GM13977 (cell line): ENCODE measurements at regions not wholly inside any gene's neighbourhood (a gene's known extent, or its start where the extent isn't known, plus 50 kb on each side); places are given as distances from the start of the nearest gene placed in this dataset.

Source experiments
- DNase-seq: peaks from one replicate; pipeline ENCODE4 v3.0.0; 2012; ENCODE audit warnings: low spot score
- in situ Hi-C: fragments of 300-500 bp; cut with MboI; formaldehyde crosslinking; loops from one replicate; pipeline ENCODE4 v1.12.0; 2022; ENCODE audit warnings: low sequenced_read_pairs, low pct_unique_long_range_greater_than_20kb, mixed read lengths, inconsistent platforms; ENCODE audit not compliant: unreplicated experiment
- TF ChIP-seq, protein P1 (sequence below): IDR thresholded peaks from 2 replicates; pipeline ENCODE4 v1.5.1; 2012; ENCODE audit warnings: mild to moderate bottlenecking, control low read depth; ENCODE audit not compliant: insufficient read depth; ENCODE audit errors: extremely low read depth, missing control alignments

DNA sequence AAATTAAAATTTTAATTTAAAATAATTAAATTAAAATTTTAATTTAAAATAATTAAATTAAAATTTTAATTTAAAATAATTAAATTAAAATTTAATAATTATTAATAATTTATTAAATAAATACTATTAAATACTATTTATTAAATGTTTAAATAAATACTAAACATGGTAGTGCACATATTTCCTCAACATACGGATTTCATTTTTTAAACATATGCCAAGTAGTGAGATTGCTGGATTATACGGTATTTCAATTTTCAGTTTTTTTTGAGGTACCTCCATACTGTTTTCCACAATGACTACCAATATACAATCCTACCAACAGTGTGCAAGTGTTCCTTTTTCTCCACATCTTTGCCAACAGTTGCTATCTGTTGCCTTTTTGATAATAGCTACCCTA, 852.9 kb upstream of the CDH8 start:
- in situ Hi-C loops: no loop called here
- no peak for DNase-seq
- TF ChIP-seq, protein P1, sequence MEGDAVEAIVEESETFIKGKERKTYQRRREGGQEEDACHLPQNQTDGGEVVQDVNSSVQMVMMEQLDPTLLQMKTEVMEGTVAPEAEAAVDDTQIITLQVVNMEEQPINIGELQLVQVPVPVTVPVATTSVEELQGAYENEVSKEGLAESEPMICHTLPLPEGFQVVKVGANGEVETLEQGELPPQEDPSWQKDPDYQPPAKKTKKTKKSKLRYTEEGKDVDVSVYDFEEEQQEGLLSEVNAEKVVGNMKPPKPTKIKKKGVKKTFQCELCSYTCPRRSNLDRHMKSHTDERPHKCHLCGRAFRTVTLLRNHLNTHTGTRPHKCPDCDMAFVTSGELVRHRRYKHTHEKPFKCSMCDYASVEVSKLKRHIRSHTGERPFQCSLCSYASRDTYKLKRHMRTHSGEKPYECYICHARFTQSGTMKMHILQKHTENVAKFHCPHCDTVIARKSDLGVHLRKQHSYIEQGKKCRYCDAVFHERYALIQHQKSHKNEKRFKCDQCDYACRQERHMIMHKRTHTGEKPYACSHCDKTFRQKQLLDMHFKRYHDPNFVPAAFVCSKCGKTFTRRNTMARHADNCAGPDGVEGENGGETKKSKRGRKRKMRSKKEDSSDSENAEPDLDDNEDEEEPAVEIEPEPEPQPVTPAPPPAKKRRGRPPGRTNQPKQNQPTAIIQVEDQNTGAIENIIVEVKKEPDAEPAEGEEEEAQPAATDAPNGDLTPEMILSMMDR: no peak

DNA sequence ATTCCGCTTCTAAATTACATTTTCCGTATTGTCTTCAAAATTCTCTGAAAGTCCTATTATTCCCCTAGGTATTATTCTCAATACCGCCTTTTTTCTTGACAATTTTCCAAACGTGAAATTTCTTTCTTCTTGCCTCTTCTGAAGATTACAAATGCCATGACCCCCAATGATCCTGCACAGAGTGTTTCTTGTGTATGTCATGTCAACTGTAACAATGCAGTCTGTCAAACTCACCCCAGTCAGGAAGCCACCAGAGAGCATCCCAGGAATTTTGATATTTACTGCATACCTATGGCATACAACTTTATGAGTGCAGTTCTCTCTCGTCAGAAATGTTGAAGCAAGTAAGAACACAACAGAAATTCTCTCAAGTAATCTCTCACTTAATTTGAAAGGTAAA, 847.3 kb upstream of the CDH8 start:
- in situ Hi-C loops: no loop called here
- DNase-seq: no peak
- TF ChIP-seq, protein P1: no peak

DNA sequence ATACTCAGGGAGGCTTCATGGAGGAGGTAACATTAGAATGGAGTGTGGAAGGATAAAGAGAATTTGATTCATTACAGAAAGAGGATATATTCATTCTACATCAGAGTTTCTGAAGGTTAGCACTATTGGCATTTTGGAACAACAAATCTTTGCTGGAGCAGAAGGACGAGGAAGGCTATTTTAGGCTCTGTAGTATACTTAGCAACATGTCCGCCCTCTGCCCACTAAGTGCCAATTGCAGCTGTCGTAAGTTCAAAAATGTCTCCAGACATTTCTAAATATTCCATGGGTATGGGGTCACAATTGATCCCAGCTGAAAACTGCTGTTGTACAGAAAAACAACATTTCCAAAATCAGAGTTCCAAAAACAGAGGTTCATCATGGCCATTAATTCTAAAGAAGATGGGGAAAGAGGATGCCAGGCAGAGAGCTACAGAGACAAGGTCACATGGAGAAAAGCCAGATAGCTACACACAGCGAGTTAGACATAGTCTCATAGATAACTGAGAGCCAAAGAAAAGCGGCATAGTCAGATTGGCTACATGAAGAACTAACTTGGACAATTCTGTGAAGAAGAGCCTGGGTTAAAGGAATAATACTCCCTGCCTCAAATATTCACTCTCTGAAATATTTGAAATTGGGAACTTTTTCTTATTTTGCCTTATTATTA, 846.4 kb upstream of the CDH8 start:
- TF ChIP-seq, protein P1: no peak
- in situ Hi-C loops: no loop called here
- no peak for DNase-seq

DNA sequence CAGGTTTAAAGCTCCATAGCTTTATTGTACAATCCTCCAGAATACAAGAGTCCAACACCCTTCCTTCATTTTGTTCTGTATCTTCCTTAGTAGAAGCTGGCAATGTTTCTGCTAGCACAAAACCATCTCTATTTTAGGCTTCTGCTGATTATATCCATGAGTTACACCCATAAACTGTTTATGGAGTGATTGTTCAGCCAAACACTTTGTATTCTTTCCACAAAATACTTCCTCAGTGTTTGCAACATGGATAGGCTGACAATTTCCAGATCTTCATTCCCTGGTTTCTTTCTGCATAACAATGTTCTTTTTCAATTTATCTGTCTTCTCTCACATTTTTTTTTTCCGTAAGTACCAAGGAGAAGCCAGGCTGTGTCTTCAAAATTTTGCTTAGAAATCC, 839.9 kb upstream of the CDH8 start:
- in situ Hi-C loops: no loop called here

DNA sequence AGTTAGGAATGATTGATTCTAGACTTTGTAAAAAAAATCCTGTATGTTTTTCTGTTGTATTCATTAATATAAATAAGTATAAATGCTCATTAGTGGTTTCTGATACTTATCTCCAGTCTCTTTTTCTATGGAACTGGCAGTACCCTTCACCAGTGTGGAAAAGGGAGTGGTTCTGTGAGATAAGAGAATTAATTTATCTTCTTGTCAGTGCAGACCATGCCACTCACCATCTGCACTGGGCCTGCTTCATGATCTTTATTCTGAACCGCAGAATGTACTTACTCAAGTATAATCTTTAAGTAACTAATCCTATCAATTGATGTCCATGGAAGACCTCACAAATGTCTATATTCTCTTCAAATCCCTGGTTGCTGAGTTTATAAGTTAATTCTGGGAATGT, 836.1 kb upstream of the CDH8 start:
- in situ Hi-C loops: no loop called here
- DNase-seq: no peak
- TF ChIP-seq, protein P1: no peak

More for the DNA sequence above, 839.9 kb upstream of the CDH8 start:
- TF ChIP-seq, protein P1: no peak
- no peak for DNase-seq

DNA sequence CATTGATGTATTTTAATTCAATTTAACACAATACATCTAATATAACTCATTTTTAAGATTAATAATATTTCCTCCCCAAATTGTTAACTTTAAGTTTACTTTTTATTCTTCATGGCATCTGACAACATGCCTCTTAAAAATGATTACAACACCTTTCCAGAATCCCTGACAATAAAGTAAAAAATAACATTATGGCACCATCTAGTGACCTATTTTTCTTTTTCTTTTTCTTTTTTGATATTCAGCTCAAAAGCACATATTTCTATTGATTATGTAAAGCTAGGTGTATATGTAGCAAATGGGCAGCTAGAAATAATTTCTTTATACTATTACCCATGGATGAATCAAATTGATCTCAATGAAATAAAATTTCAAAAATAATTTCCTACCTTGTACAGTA, 834.3 kb upstream of the CDH8 start:
- in situ Hi-C loops: no loop called here
- DNase-seq: no peak
- TF ChIP-seq, protein P1: no peak
